GM18499 (cell line): ENCODE measurements at regions not wholly inside any gene's neighbourhood (a gene's known extent, or its start where the extent isn't known, plus 50 kb on each side); places are given as distances from the start of the nearest gene placed in this dataset.

Experiments
- ATAC-seq: cut with Tn5 transposase; IDR thresholded peaks from one replicate; pipeline ENCODE4 v1.9.1; 2021; ENCODE audit warnings: moderate number of reproducible peaks; ENCODE audit not compliant: insufficient read depth, unreplicated experiment

DNA sequence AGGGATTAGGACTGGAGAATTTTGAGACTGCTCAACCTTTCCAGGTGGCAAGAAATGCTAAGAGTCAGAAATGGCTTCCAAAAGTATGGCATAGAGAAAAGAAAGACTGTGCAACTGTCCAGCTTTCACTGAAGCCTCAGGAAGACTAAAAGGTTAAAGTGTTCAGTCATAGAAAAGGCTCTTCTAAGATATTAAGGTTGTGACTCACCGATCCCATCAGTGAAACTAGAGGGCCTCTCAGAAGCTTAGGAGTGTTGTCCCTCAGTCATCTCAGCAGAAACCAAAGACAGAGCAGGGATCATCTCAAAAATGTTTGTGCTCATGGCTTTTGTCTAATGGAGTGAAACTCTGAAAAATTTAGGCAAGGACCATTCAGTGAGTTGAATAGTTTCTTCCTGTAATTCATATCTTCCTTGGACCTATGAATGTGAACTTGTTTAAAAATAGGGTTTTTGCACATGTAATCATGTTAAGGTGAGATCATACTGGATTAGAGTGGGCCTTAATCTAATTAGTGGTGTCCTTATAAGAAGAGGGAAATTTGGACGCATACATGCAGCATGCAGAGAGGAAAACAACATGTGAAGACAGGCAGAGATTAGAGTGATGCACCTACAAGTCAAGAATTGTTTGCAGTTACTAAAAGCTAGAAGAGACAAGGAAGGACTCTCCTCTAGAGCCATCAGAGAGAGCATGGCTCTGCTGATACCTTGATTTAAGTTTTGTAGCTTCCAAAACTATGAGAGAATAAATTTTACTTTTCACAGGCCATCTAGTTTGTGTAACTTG, 71.3 kb downstream of the RPE65 start:
- no peak for ATAC-seq

DNA sequence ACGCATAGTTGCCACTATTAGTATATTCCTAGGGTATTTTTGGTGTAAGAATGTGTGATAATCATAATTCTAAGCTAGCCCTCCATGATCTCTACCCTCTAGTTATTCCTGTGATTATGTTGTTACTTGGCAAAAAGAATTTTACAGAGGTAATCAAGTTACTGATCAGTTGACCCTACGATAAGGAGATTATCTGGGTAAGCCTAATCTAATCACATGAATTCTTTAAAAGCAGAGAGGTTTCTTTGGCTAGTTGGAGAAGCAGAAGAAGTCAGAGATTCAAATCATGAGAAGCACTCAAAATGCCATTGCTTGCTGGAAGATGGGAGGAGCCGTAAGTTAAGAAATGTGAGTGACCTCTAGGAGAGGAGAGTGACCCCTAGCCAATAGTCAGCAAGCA, 72.7 kb downstream of the RPE65 start:
- ATAC-seq, result no peak

DNA sequence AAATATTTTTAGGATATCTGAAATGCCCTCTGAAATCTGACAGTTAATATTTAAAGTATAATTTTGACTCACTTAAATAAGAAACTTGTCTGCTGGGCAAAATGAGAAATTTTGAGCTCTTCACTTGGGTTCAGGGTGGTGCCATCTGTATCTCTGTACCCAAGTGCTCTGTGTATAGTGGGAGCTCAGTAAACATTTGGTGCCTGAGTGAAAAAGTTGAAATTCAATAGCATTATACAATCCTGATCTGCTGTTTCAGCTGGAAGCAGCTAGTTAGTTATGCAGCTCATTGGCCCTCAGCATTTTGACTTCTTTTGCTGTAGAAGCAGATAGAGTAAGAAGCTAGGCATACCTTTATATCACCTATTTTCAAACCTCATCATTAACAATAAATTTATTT, 73.3 kb downstream of the RPE65 start:
- no peak for ATAC-seq

DNA sequence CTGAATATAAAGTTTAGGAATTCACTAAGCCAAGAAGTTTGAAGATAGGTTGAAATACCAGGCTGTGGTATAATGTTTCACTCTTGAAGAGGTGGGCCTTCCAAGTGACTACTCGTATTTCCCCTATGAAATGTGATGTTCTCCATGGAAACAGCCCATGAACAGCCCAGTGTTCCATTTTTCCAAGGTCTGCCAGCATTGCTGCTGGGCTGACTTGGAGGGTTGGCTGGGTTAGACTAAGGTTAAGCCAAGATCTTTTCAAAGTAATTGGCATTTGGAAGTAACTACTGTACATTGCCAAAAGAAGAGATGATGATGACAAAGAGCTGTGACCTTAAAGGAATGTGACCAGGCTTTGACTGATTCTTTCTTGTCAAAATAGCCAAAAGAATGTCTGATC, 73.8 kb downstream of the RPE65 start:
- ATAC-seq, result no peak

DNA sequence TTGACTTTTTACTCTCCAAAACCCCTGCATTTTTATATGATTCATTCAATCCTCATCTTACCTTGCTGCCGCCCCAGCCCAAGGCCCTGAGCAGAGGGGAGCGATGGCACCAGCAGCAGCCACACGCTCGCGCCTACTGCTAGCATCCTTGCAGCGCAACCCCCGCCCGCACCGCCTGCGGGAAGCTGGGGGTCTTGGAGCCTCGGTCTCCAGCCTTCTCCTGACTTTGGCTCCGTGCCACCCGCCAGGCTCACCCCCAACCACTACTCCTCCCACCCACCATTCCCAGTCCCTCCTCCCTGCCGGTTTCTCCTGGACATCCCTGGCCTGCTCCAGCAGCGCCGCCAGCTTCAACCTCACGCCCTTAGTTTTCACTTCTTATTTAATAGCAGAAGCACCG, 76.6 kb downstream of the RPE65 start:
- ATAC-seq, result no peak

DNA sequence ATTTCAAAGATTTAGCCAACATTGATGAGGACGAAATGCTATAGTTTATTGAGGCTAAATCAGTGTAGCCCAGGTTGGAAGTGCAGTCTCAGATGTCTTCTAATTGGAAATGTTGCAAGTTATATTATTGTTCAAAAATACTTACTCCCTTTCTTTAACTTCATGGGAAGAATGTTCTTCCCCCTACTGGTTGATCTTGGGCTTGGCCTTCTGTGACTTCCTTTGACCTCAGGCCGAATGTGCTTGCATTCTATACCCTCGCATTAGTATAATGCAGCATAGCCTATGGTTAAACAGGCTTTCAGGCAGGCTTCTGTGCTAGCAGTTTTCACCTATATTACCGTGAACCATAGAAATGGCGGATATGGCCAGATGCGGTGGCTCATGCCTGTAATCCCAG, 77.3 kb downstream of the RPE65 start:
- ATAC-seq, result no peak

DNA sequence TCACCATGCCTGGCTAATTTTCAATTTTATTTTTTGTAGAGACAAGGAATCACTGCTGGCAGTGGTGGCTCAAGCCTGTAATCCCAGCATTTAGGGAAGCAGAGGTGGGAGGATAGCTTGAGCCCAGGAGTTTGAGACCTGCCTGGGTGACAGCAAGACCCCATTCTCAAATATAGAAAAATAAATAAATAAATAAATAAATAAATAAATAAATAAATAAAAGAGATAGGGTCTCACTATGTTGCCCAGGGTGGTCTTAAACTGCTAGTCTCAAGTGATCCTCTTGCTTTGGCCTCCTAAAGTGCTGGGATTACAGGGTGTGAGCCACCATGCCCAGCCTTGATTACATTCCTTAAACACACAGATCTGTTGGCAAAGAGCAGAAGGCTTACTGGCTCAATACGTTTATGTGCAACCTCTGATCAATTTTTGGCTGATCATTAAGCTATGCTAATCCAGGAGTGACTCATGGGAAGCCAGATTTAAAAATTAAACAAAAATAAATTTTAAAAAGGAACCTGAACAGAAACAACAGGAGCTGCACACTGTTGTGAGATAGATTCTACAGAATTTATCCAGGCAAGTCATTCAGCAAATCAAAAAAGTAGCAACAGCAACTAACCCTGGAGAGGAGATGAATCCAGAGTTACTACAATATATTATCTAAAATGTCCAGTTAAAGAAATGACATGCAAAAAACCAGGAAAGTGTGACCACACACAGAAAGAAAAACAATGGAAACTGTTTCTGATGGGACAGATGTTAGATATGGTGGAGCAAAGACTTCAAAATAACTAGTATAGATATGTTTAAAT, 79.4 kb downstream of the RPE65 start:
- no peak for ATAC-seq

DNA sequence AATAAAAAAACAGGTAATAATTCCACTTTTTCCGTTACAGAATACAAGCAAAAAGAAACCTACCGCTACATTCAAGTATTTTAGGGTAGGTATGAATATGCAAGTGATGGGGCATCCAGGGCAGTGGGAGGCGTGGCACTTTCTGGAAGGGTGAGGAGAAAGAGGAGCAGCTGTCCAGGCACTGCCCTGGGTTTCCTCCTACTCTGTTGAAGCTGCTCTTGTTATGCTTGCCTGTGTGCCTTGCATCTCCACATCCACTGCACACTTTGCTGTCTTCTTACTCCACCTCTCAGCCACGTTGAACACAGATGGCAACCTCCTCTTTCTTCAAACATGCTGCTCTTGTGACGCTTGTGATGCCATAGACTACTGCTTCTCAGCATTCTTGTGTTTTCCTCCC, 83.2 kb downstream of the RPE65 start:
- no peak for ATAC-seq

DNA sequence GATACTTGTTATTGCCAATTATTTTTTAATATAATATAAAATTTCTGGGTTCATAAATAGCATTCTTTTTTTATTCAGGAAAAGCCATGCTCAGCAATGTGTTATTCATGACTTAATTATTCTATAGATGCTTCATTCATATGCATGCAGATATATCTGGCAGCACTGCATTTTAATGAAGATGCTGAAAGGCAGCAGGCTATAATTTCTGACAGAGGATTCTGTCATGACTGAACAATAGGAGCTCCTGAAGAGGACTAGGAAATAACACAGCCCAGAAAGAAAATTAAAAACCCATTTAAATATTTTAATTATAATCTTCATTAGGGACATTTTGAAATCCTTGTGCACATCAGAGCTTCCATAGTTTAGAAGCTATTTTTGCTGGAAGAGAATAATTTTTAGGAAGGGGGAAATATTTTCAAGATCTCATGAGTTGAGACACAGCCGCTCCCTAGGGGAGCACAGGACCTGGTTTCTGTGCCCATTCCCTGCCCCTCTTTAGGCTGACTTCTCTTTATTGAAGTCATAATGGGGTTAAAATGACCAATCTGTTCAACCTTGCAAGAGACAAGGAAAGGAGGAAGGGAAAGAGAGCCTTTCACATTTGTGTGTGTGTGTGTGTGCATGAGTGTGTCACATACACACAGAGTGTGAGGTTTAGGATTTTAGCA, 83.9 kb downstream of the RPE65 start:
- no peak for ATAC-seq

DNA sequence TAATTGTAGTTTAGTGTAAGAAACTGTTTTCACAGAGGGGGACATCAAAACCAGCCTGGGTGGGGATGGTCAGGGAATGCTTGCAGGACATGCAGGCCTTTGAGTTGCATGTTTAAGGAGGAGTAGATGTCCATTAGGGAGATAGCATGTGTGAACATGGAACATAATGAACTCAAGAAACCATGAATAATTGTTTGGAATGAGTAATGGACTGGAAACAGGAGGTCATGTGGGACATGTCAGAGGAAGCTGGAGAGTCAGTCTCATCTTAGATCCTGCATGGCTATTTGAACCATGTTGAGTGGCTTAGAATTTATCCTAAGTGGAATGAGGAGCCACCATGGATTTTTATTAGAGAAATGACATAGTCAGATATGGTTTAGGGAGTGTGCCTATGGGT, 86.4 kb downstream of the RPE65 start:
- ATAC-seq, result no peak

DNA sequence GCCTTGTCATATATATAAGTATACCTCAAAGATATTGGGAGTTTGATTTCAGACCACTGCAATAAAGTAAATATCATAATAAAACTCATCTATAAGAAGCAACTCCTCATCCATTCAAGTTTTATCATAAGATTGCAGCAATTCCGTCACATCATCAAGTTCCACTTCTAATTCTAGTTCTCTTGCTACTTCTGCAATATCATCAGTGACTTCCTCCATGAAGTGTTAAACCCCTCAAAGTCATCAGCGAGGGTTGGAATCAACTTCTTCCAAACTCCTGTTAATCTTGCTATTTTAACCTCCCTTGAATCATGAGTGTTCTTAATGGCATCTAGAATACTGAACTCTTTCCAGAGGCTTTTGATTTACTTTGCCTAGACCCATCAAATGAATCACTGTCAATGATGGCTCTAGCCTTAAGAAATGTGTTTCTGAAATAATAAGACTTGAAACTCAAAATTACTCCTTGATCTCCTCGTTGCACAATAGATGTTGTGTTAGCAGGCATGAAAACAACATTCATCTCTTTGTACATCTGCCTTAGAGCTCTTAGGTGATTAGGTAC, 88.3 kb downstream of the RPE65 start:
- no peak for ATAC-seq

DNA sequence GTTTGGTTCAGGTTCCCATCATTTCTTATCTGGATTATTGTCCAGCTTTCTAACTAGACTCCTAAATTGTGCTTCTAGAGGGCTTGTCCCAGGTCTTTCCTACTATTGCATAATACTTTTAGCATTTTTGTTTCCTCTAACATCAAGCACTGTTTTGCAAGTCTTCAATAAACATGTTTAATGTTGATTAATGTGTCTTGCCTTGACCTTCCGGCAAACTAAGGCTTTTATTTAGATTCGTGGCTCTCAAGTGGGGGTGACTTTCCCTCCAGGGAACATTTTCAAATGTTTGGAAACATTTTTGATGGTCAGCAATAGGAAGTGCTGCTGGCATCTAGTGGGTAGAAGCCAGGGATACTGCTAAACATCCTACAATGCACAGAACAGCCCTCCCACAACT, 90.7 kb downstream of the RPE65 start:
- ATAC-seq, result no peak

DNA sequence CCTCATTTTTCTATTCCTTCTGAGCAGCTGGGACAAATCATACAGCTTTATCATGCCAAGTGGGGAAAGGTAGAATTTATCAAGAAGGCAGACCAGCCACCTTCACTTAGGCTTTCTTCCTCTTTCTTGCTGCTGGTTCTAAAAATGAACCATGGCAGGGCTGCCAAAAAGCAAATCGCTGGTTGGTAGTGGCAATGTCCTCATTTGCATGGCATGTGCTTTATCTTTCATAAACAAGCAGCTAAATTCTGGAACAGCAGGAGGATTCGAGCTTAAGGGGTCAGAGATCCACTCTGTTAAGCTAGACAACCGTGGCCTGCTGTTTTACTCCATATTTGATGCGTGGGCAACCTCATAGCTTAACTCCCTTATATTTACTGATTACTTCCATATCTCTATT, 91.3 kb downstream of the RPE65 start:
- ATAC-seq, result no peak

DNA sequence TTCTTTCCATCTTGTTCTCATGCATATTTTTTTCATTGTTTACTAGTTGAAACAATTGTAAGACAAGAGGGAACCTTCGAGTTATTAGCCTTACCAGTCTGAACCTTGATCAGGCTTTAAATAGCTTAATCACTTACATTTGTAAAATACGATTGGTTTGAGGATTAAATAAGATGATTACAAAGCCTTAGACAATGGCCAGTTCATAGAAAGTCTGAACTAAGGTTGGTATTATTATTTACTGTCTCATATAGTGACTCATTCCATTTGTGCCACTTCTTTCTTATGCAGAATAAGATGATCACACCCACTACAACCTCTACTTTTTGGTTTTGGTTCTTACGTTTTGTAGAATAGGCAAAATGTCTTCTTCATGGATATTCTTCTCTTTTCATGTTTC, 94.1 kb downstream of the RPE65 start:
- ATAC-seq, result no peak

DNA sequence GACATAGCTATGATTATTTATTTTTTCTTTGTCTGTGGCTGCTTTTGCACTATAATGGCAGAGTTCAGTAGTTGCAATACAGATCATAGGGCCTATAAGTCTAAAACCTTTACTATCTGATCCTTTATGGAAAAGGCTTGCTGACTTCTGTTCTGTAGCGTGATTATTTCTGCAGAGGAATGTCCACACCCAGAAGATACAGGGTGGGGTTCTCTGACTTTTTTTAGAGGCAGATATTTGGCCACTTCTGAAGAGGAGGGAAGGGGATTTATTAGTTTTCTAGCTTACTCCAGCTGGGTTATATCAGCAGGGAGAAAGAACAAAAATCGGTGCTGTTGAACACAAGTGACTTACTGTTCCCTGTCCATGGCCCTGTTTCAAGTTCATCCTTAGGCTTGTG, 97.6 kb downstream of the RPE65 start:
- ATAC-seq, result no peak

DNA sequence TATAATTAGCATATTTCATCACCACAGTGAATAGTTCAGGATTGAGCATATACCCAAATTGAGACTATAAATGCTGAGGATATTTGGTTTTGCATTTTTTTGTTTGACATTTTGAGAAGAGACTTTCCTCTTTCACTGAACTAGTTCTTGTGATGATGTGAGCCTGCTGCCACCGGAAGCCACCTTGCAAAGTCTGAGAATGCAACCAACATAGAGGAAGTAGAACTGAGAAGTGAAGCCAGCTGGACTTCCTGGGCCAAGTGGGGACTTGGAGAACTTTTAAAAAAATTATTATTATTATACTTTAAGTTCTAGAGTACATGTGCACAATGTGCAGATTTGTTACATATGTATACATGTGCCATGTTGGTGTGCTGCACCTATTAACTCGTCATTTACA, 102.3 kb downstream of the RPE65 start:
- ATAC-seq, result peak; percentile 95

DNA sequence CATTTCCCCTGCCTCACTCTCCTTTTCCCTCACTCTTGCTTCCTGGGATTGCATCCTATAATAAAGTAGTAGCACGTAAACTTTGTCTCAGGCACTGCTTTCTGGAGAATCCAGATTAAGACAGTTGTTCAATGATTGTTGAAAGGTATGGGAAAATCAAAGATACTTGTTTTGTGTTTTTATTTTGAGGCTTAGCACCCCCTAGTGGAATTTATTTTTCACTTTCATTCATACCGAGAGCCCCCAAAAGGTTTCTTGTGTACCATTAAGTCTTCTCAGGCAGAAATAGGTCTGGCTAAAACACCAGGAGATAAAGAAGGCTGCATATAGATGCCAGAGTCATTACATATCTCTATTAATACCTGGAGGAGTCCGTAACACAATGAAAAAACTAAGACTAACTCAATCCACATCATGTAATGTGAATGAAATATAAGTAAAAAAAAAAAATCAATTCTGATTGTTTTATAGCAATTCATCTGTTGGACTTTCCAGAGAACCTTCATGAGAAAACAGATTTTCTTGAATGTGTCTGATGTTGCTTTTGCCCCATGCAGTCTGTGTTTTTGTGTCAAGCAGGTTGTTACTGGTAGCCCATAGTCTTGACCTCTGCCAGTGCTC, 103.5 kb downstream of the RPE65 start:
- ATAC-seq, result no peak

DNA sequence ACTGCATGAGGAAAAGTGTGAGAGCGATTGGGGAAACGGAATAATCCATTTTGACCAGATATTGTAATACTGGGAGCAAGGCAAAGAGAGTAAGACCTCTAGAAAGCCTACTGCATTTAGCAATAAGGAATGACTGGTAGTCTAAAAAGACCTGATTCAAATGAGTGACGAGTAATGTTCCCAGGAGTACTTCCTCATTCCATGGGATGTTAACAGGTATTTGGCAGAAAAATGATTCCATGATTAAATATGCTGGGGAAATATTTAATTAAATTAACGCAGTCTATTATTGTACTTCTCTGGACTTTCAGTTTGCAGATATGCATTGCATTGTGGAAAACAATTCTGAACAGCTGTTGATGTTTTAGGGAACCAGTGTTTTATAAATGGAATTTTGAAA, 105.5 kb downstream of the RPE65 start:
- no peak for ATAC-seq

DNA sequence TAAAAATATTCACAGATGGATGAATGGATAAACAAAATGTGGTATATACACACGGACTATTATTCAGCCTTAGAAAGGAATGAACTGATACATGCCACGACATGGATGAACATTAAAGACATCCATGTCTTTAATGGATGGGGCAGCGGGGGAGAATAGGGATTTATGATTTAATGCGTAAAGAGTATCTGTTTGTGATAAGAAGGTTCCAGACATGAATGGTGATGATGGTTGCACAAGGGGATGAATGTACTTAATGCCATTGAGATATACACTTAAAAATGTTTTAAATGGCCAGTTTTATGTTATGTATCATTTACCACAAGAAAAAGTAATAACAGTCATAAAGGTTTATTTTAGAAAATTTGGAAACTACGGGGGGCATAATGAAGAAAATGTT, 108.6 kb upstream of the WLS start:
- no peak for ATAC-seq

DNA sequence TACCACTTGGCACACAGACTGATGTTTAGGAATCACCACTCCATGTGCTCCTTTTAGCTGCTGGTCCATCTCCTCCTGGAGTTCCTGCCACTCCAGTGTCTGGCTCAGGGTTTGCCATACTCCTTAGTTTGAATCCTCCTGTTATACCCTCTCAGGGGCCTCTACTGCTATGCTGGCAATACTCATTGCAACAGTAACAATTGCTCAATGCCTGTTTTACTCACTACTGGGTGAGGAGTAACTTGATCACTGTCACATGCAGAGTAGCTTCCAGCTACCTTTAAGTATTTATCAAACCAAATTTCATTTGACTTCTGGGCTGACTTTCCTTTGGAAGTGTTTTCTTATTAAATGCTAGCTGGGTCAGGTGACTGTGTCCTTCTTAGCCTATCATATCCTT, 107.2 kb upstream of the WLS start:
- ATAC-seq, result no peak

DNA sequence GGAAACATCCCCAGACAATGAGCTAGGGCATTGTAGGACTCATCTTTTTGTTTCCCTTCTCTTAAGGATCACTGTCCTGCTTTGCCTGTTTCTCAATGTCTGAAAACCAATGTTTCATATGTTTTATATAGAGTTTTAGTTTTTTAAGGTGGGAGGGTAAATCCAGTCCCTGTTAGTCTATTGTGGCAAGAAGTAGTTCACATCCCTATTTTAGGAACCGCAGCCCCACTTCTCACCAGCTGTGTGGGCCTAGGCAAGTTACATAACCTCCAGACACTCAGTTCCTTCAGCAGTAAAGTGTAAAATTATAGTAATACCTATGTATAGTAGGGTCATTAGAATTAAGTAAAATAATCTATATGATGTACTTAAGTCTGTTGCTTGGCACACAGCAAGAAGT, 105.8 kb upstream of the WLS start:
- ATAC-seq, result no peak
